ENCODE measurements at regions not wholly inside any gene's neighbourhood (a gene's known extent, or its start where the extent isn't known, plus 50 kb on each side); places are given as distances from the start of the nearest gene placed in this dataset.

DNA sequence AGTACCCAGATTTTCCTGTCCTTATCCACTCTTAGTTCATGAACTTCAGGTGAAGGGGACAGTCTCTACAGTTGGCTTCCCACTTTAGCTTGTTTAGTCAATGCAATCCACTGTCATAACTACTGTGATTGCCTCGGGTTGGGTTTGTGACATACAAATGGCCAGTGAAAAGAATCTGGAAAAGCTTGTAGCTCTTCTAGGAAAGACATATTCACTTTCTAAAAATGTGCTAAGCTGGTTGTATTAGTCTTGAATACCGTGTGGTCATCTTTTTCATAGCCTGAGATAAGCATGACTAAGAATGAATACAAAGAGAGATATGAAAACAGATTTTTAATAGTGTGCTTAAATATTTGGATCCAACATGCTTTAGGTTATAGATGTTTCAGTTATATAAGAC is 1443.5 kb upstream of the IGFBP7 start:
- DNase-seq (ENCODE audit: low read depth in 2 of 2), result no peak

GRCh38 chr4:58553031-58553430 is 1442.8 kb upstream of the IGFBP7 start:
- no peak for DNase-seq (ENCODE audit: low read depth in 2 of 2)

- DNase-seq (ENCODE audit: low read depth in 2 of 2), result no peak
Measured at GRCh38 chr4:58551676-58552075, 1441.5 kb upstream of the IGFBP7 start.

GRCh38 chr4:58543465-58543864 is 1433.3 kb upstream of the IGFBP7 start:
- no peak for DNase-seq (ENCODE audit: low read depth in 2 of 2)

GRCh38 chr4:58541926-58542325 is 1431.7 kb upstream of the IGFBP7 start:
- no peak for DNase-seq (ENCODE audit: low read depth in 2 of 2)

- DNase-seq (ENCODE audit: low read depth in 2 of 2), result no peak
Measured at GRCh38 chr4:58522765-58523382, 1412.7 kb upstream of the IGFBP7 start.

DNA sequence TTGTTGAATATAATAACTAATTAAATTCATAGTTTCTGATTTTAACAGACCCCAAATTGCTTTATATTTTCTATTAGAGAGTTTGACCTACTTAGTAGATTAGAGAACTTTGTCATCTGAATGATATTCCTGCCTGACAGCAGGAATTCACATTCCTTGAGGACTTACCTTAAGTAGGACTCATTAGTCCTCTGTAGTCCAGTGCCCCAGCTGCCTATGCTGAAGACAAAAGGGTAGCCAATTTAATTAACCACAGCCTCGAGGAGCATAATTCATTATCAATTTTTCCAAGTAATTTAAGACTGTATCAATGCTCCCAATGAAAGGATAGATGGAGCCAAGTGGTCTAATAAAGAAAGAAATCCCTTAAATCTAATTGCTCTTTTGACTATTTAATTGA is 1405.0 kb upstream of the IGFBP7 start:
- no peak for DNase-seq (ENCODE audit: low read depth in 2 of 2)

GRCh38 chr4:58514299-58514698 is 1404.1 kb upstream of the IGFBP7 start:
- DNase-seq (ENCODE audit: low read depth in 2 of 2), result no peak

DNA sequence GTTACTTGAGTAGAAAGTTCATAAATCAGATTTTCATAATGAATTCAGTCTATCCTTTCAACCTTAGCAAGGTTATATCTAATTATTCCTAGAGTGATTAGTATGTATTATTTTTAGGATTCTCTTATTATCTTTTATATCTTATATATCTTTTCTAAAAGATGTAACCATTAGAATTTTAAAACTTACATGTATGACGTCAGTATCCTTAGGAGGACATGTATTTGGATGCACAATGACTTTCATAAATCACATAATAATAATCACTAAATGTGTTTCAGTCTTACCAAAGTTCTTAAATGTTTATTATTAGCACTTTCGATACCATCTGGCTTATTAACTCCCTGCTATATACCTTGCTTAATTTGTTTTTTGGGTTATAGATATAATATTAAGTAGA is 1400.5 kb upstream of the IGFBP7 start:
- DNase-seq (ENCODE audit: low read depth in 2 of 2), result no peak

- DNase-seq (ENCODE audit: low read depth in 2 of 2), result no peak
Measured at GRCh38 chr4:58507079-58507478, 1396.9 kb upstream of the IGFBP7 start.

GRCh38 chr4:58502839-58503238 is 1392.7 kb upstream of the IGFBP7 start:
- no peak for DNase-seq (ENCODE audit: low read depth in 2 of 2)

GRCh38 chr4:58499182-58499581 is 1389.0 kb upstream of the IGFBP7 start:
- no peak for DNase-seq (ENCODE audit: low read depth in 2 of 2)

DNA sequence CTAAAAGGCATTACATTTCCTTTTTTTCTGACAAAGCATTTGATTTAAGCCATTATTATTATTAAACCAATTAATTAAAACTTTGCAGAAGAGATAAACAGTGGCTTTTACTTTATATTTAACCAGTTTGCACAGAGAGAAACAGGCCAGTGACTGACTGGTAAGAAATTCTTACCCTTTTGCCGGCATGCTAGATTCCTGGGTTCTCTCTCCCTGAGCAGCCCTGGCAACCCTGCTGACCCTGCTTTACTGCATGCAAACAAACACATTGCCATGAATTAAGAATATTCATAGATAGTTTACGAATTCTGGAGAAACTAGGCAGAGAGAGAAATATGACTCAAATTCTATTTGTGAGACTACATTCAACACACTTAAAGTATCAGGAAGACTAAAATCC is 1381.4 kb upstream of the IGFBP7 start:
- DNase-seq (ENCODE audit: low read depth in 2 of 2), result no peak

DNA sequence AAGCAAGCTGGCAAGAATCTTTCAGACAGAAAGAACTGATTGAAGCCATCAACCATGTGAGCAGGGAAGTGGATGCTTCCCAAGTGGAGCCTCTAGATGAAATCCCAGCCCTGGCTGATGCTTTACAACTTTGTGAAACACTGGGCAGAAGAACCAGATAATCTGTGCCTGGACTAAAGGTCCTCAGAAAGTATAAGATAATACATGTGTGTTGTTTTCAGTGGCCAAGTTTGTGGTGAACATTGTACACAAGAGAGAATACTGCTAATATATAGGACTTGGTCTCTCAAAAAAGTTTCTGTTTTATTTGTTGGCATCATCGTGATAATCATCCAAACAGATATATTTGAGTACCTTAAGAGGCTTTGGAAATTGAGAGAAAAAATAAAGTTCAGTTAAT is 1367.8 kb upstream of the IGFBP7 start:
- DNase-seq (ENCODE audit: low read depth in 2 of 2), result no peak

DNA sequence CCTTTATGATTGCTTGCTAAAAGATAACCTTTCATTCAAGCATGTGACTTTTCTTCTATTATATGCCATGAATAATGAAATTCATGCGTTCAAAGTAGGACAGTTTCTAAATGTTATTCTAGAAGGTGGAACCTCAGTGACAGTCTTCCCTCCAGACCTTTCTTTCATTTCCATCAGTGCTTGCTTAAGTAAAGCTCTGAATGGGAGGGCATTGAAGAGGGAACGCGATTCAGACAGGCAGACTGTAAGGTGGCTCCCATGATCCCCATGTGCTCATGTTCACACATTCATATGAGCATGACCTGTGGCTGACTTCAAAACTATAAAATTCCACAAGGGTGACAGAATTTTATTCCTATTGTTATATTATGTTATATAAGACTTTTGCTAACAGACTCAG is 1367.3 kb upstream of the IGFBP7 start:
- no peak for DNase-seq (ENCODE audit: low read depth in 2 of 2)

DNA sequence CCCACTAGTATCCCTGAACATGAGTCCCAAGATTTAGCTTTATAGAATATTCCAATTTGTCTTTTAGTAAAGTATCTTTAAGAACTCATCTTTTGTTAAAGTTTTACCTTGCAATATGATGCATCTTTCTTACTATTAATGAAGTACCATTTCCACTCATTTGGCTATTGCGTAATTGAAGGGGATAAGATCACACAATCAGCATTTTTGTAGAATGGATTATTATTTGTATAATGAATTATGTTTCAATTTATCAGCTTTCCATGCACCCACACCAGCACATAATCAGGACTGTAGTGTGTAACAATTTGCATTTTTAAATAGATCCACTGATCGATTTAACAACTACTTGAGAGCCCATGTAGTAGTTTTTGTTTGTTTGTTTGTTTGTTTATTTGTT is 1364.9 kb upstream of the IGFBP7 start:
- no peak for DNase-seq (ENCODE audit: low read depth in 2 of 2)

DNA sequence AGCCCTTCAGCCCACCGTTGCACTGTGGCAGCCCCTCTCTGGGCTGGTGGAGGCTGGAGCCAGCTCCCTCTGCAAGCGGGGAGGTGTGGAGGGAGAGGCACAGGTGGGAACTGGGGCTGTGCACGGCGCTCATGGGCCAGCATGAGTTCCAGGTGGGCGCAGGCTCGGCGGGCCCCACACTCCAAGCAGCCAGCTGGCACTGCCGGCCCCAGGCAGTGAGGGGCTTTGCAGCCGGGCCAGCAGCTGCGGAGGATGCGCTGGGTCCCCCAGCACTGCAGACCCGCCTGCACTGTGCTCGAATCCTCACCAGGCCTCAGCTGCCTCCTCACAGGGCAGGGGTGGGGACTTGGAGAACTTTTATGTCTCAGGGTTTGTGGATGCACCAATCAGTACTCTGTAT is 1354.8 kb upstream of the IGFBP7 start:
- no peak for DNase-seq (ENCODE audit: low read depth in 2 of 2)

DNA sequence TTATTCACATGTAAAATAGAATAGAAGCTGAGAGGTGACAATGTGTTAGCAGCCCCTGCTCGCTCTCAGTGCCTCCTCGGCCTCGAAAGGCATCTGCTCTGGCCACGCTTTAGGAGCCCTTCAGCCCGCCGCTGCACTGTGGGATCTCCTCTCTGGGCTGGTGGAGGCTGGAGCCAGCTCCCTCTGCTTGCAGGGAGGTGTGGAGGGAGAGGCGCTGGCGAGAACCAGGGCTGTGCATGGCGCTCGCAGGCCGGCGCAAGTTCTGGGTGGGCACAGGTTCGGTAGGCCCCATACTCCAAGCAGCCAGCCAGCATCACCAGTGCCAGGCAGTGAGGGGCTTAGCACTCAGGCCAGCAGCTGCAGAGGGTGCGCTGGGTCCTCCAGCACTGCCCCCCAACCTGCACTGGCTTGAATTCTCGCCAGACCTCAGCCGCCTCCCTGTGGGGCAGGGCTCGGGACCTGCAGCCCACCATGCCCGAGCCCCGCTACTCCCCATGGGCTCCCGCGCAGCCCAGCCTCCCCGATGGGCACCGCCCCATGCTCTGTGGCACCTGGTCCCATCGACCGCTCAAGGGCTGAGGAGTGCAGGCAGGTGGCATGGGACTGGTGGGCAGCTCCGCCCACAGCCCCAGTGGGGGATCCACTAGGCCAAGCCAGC is 1346.7 kb upstream of the IGFBP7 start:
- no peak for DNase-seq (ENCODE audit: low read depth in 2 of 2)

- no peak for DNase-seq (ENCODE audit: low read depth in 2 of 2)
Measured at GRCh38 chr4:58453956-58454355, 1343.8 kb upstream of the IGFBP7 start.

GRCh38 chr4:58451707-58452106 is 1341.5 kb upstream of the IGFBP7 start:
- DNase-seq (ENCODE audit: low read depth in 2 of 2), result no peak

DNA sequence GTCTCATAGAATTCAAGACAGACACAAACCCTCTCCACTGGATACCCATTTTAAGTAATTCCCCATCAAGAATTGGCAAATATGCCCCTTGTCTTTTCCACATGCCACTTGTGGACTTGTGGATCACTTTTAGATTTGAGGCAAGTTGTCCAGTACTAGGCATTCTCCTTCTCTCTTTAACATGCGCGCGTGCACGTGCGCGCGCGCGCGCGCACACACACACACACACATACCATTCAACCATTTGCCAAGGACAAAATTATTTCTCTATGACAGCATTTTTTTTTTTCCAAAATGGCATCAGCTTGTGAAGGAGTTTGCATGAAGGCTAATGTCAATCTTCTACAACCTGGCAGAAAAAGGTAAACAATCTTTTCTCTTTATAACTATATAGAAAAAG is 1325.7 kb upstream of the IGFBP7 start:
- no peak for DNase-seq (ENCODE audit: low read depth in 2 of 2)

DNA sequence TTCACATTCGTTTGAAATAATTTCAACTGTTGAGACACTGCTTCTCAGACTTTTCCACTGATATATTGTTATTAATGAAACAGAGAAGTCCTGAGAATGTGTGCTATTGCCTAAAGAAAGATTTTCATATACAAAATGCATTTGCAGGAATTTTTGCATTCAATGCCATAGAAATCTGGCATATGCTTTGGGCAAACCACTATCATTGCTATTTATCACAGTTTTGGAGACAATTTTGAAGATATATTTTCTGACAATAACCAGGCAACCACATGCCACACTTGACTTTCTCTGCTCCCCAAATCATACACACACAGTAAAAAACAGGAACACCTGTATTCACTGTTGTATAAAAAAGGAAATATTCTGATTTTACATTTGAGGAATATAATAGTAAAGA is 1303.7 kb upstream of the IGFBP7 start:
- no peak for DNase-seq (ENCODE audit: low read depth in 2 of 2)

GRCh38 chr4:58411904-58412303 is 1301.7 kb upstream of the IGFBP7 start:
- DNase-seq (ENCODE audit: low read depth in 2 of 2), result no peak

DNA sequence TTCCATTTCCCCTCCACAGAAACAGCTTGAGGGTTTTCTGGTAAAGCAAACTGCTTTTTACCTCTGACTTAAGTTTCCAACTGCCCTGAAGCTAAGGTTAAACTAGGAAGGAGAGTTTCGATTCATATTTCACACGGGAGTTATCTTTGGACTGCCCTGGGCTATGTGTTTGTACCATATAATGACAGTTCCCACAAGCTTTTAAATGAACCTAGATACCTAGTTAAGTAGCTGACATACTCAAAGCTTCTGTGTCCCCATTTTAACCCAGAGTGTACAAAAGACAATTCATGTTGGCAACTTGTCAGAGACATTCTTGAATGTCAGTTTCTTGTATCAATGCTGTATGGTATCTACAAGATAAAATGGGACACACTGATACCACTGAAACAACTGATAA is 1296.6 kb upstream of the IGFBP7 start:
- no peak for DNase-seq (ENCODE audit: low read depth in 2 of 2)
